ENCODE measurements at regions not wholly inside any gene's neighbourhood (a gene's known extent, or its start where the extent isn't known, plus 50 kb on each side); places are given as distances from the start of the nearest gene placed in this dataset.

- no peak for DNase-seq (ENCODE audit: extremely low read depth, low read depth, low spot score)
Observed at GRCh38 chr13:100870898-100871297, 196.3 kb upstream of the TMTC4 start.

GRCh38 chr13:100860866-100861265 lies 186.3 kb upstream of the TMTC4 start:
- no peak for DNase-seq (ENCODE audit: extremely low read depth, low read depth, low spot score)

- no peak for DNase-seq (ENCODE audit: extremely low read depth, low read depth, low spot score)
Observed at GRCh38 chr13:100859861-100860260, 185.3 kb upstream of the TMTC4 start.

- no peak for DNase-seq (ENCODE audit: extremely low read depth, low read depth, low spot score)
Observed at GRCh38 chr13:100855151-100855550, 180.6 kb upstream of the TMTC4 start.

- no peak for DNase-seq (ENCODE audit: extremely low read depth, low read depth, low spot score)
Observed at GRCh38 chr13:100854006-100854405, 179.4 kb upstream of the TMTC4 start.

GRCh38 chr13:100853434-100853833 lies 178.8 kb upstream of the TMTC4 start:
- no peak for DNase-seq (ENCODE audit: extremely low read depth, low read depth, low spot score)

GRCh38 chr13:100852146-100852545 lies 177.6 kb upstream of the TMTC4 start:
- no peak for DNase-seq (ENCODE audit: extremely low read depth, low read depth, low spot score)

- DNase-seq (ENCODE audit: extremely low read depth, low read depth, low spot score): no peak
Observed at GRCh38 chr13:100848304-100848703, 173.7 kb upstream of the TMTC4 start.

- DNase-seq (ENCODE audit: extremely low read depth, low read depth, low spot score): no peak
Observed at GRCh38 chr13:100845128-100845757, 170.6 kb upstream of the TMTC4 start.

- no peak for DNase-seq (ENCODE audit: extremely low read depth, low read depth, low spot score)
Observed at GRCh38 chr13:100842136-100842535, 167.5 kb upstream of the TMTC4 start.

- DNase-seq (ENCODE audit: extremely low read depth, low read depth, low spot score): no peak
Observed at GRCh38 chr13:100838387-100838786, 163.8 kb upstream of the TMTC4 start.

- DNase-seq (ENCODE audit: extremely low read depth, low read depth, low spot score): no peak
Observed at GRCh38 chr13:100837631-100838030, 163.0 kb upstream of the TMTC4 start.

GRCh38 chr13:100836711-100837110 lies 162.1 kb upstream of the TMTC4 start:
- DNase-seq (ENCODE audit: extremely low read depth, low read depth, low spot score): no peak

GRCh38 chr13:100835695-100836094 lies 161.1 kb upstream of the TMTC4 start:
- no peak for DNase-seq (ENCODE audit: extremely low read depth, low read depth, low spot score)

- DNase-seq (ENCODE audit: extremely low read depth, low read depth, low spot score): no peak
Observed at GRCh38 chr13:100833427-100833826, 158.8 kb upstream of the TMTC4 start.

- no peak for DNase-seq (ENCODE audit: extremely low read depth, low read depth, low spot score)
Observed at GRCh38 chr13:100828226-100828625, 153.6 kb upstream of the TMTC4 start.

- no peak for DNase-seq (ENCODE audit: extremely low read depth, low read depth, low spot score)
Observed at GRCh38 chr13:100827489-100828176, 153.0 kb upstream of the TMTC4 start.

GRCh38 chr13:100826441-100826840 lies 151.8 kb upstream of the TMTC4 start:
- DNase-seq (ENCODE audit: extremely low read depth, low read depth, low spot score): no peak

GRCh38 chr13:100825557-100825956 lies 151.0 kb upstream of the TMTC4 start:
- DNase-seq (ENCODE audit: extremely low read depth, low read depth, low spot score): no peak

- no peak for DNase-seq (ENCODE audit: extremely low read depth, low read depth, low spot score)
Observed at GRCh38 chr13:100824366-100824765, 149.8 kb upstream of the TMTC4 start.

GRCh38 chr13:100823448-100823847 lies 148.9 kb upstream of the TMTC4 start:
- no peak for DNase-seq (ENCODE audit: extremely low read depth, low read depth, low spot score)

GRCh38 chr13:100822871-100823443 lies 148.4 kb upstream of the TMTC4 start:
- DNase-seq (ENCODE audit: extremely low read depth, low read depth, low spot score): no peak

Data from glomerular endothelial cell (primary cell).